ENCODE measurements at regions not wholly inside any gene's neighbourhood (a gene's known extent, or its start where the extent isn't known, plus 50 kb on each side); places are given as distances from the start of the nearest gene placed in this dataset.

DNA sequence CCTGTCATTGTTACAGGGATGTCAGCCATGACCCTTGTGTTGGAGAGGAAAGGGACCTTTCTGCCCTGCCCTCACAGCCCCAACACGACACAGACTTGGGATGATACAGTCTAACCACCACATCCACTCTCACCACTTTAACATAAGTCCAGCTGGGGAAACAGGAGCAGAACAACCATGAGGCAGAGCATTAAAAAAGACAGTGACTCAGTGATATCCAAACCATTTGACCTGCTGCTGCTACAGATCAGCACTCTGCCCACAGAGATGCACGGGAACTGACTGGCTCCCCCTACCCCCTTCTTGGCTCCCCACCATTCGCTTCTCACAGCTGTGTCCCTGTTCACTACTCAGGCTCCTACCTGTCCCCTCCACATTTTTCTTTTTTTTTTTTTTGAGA lies 458.6 kb downstream of the ZNF608 start:
- 96 to 98% methylated on average over 3 of the region's 3 CpGs for WGBS, 2 donors
- Histone ChIP-seq H3K36me3 (no peaks in the 10 kb centered on the region), H3K27me3 (no peaks in the 10 kb centered on the region), H3K4me3 (replicated peaks in 1 of 3) (no peak overlapping the region), H3K27ac (no peak overlapping the region), H3K9me3 (no peaks in the 10 kb centered on the region), H3K4me1 (peaks cover 11 to 19% of the 10 kb centered on the region in 2 donors)
- TF ChIP-seq, protein P1, sequence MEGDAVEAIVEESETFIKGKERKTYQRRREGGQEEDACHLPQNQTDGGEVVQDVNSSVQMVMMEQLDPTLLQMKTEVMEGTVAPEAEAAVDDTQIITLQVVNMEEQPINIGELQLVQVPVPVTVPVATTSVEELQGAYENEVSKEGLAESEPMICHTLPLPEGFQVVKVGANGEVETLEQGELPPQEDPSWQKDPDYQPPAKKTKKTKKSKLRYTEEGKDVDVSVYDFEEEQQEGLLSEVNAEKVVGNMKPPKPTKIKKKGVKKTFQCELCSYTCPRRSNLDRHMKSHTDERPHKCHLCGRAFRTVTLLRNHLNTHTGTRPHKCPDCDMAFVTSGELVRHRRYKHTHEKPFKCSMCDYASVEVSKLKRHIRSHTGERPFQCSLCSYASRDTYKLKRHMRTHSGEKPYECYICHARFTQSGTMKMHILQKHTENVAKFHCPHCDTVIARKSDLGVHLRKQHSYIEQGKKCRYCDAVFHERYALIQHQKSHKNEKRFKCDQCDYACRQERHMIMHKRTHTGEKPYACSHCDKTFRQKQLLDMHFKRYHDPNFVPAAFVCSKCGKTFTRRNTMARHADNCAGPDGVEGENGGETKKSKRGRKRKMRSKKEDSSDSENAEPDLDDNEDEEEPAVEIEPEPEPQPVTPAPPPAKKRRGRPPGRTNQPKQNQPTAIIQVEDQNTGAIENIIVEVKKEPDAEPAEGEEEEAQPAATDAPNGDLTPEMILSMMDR (IDR thresholded peaks at IDR 0.05), result no peak
- TF ChIP-seq POLR2A (IDR thresholded peaks at IDR 0.05), result no peak
- intact Hi-C loops (cut with DNase I), result no loop called here
- DNase-seq, result no peak

DNA sequence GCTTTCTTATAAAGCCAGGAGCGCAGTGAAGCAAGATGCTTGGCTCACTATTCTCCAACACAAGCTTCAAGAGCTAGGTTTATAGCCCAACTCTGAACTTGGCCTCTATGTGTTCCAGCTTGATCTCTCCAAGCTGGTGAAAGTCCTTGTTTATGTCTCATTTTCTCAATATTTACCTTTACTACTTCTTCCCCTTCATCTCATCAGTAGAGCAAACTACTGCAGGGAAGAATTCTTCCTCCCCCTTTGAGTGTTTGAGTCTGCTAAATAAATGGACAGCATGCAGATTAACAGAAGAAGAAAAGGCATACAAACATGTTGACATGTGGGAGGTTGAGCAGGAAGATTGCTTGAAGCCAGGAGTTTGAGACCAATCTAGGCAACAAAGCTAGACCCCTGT lies 460.7 kb downstream of the ZNF608 start:
- intact Hi-C loops (cut with DNase I), result no loop called here
- Histone ChIP-seq H3K9me3 (no peaks in the 10 kb centered on the region), H3K4me3 (replicated peaks in 1 of 3) (no peak overlapping the region), H3K4me1 (peaks cover 11 to 19% of the 10 kb centered on the region in 2 donors), H3K27me3 (no peaks in the 10 kb centered on the region), H3K27ac (no peak overlapping the region), H3K36me3 (no peaks in the 10 kb centered on the region)
- TF ChIP-seq, protein P1 (IDR thresholded peaks at IDR 0.05), result no peak
- TF ChIP-seq POLR2A (IDR thresholded peaks at IDR 0.05), result no peak
- WGBS, 2 donors, result 73 to 94% methylated on average over 1 of the region's 1 CpG
- no peak for DNase-seq

DNA sequence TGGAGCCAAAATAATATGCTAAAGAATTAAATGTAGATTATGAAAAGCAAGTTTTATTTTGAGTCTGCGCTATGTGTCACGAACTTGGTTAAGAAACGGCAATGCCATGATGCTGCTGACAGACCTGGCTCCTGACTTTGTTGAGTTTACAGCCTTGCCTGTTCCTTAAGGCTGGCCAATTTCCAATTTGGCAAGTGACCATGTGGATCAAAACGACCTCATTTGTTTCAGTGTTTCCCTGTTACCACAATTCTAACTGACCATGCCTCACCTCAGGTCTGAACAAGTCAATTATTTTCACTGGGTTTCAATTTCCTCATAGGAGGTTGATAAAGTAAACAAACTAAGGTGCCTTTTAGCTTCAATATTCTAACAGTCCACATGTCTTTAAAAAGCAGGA lies 461.4 kb downstream of the ZNF608 start:
- TF ChIP-seq POLR2A (IDR thresholded peaks at IDR 0.05), result no peak
- TF ChIP-seq, protein P1 (IDR thresholded peaks at IDR 0.05), result no peak
- Histone ChIP-seq H3K27me3 (no peaks in the 10 kb centered on the region), H3K4me1 (peaks cover 11 to 17% of the 10 kb centered on the region in 2 donors), H3K4me3 (replicated peaks in 1 of 3) (no peak overlapping the region), H3K36me3 (no peaks in the 10 kb centered on the region), H3K27ac (no peak overlapping the region), H3K9me3 (no peaks in the 10 kb centered on the region)
- peak; percentile 7 to 8 for DNase-seq
- 68 to 69% methylated on average over 4 of the region's 4 CpGs for WGBS, 2 donors
- intact Hi-C loops (cut with DNase I), result no loop called here

DNA sequence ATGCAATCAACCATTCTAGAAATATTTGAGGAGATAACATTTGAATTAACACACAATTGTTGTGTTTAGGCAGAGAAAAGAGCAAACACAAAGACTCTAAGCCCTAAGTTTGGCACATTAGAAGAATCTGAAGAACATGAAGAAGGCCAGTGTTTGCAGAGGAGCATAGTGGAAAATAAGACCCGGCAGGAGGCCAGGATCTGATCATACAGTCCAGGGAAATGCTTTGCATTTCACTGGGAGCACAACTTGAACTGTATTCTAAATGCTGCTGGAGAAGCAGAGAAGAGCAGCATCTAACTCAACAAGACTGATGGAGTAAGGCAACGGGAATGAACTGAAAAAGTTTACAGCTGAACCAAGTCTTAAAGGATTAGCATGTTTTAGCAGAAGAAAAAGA lies 463.4 kb downstream of the ZNF608 start:
- TF ChIP-seq POLR2A (IDR thresholded peaks at IDR 0.05), result no peak
- TF ChIP-seq, protein P1 (IDR thresholded peaks at IDR 0.05), result no peak
- 44 to 67% methylated on average over 2 of the region's 2 CpGs for WGBS, 2 donors
- Histone ChIP-seq H3K9me3 (no peaks in the 10 kb centered on the region), H3K4me1 (no peaks in the 10 kb centered on the region), H3K27ac (no peak overlapping the region), H3K27me3 (no peaks in the 10 kb centered on the region), H3K4me3 (replicated peaks in 1 of 3) (no peak overlapping the region), H3K36me3 (no peaks in the 10 kb centered on the region)
- intact Hi-C loops (cut with DNase I), result no loop called here
- DNase-seq, result no peak

DNA sequence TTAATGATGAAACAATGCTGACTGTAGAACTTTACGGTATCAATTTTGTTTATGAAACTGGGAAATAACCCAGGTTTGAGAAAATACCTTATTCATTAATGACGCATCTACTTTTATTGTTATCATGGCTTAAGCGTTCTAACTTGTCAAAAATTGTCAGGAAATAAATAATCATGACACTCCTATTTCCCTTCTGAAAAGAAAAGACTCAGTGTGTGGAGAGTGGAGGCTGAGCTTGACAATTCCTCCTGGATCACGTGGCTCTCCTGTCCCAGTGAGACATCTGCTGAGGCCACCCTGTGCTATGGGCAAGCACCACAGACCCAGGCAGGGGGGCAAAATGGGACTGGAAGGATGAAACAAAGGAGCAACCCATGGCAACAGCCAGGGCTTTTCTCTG lies 466.4 kb downstream of the ZNF608 start:
- H3K4me1 ChIP-seq, result no peaks in the 10 kb centered on the region
- no peak overlapping the region for H3K4me3 ChIP-seq (replicated peaks in 1 of 3)
- H3K27me3 ChIP-seq, result no peaks in the 10 kb centered on the region
- intact Hi-C loops (cut with DNase I), result no loop called here
- H3K9me3 ChIP-seq, result no peaks in the 10 kb centered on the region
- 91 to 92% methylated on average over 4 of the region's 4 CpGs for WGBS, 2 donors
- no peak overlapping the region for H3K27ac ChIP-seq
- H3K36me3 ChIP-seq, result no peaks in the 10 kb centered on the region
- TF ChIP-seq, protein P1 (IDR thresholded peaks at IDR 0.05), result no peak
- no peak for TF ChIP-seq POLR2A (IDR thresholded peaks at IDR 0.05)
- no peak for DNase-seq

Data from thyroid gland (tissue), 4 donors.